Trophoblast cell (in vitro differentiated cells and primary cell): ENCODE measurements at regions not wholly inside any gene's neighbourhood (a gene's known extent, or its start where the extent isn't known, plus 50 kb on each side); places are given as distances from the start of the nearest gene placed in this dataset.
"Not testable (repeated sequence)": the region's sequence is repeated elsewhere in the genome, so short reads cannot be mapped to it uniquely, and the experiment has no call there.

Experiments used
- DNase-seq, 2 donors: peaks; one replicate each; pipeline ENCODE4 v3.0.0-alpha.2; 2016
- H2AFZ ChIP-seq: 2 replicates; pipeline ENCODE4 v1.6.1; 2013; ENCODE audit warnings: low read length, moderate library complexity, mild to moderate bottlenecking; ENCODE audit not compliant: insufficient read depth, poor library complexity
- H2AK5ac ChIP-seq: 2 replicates; pipeline ENCODE4 v1.6.1; 2013; ENCODE audit warnings: mild to moderate bottlenecking, low read length
- H2BK120ac ChIP-seq: 2 replicates; pipeline ENCODE4 v1.6.1; 2013; ENCODE audit warnings: low read length, mild to moderate bottlenecking, moderate library complexity; ENCODE audit not compliant: insufficient read depth, poor library complexity
- H2BK12ac ChIP-seq: 2 replicates; pipeline ENCODE4 v1.6.1; 2013; ENCODE audit warnings: mild to moderate bottlenecking, low read length, moderate library complexity
- H2BK5ac ChIP-seq: 2 replicates; pipeline ENCODE4 v1.6.1; 2013; ENCODE audit warnings: low read length, low read depth, moderate library complexity, mild to moderate bottlenecking; ENCODE audit not compliant: poor library complexity
- H3K14ac ChIP-seq: 2 replicates; pipeline ENCODE4 v1.6.1; 2013; ENCODE audit warnings: mild to moderate bottlenecking, low read length
- H3K18ac ChIP-seq: 2 replicates; pipeline ENCODE4 v1.6.1; 2013; ENCODE audit warnings: mild to moderate bottlenecking, low read length
- H3K23ac ChIP-seq: 2 replicates; pipeline ENCODE4 v1.6.1; 2013; ENCODE audit warnings: low read length
- H3K27ac ChIP-seq: 2 replicates; pipeline ENCODE4 v1.5.1; 2013; ENCODE audit warnings: low read depth, mild to moderate bottlenecking, inconsistent platforms, low read length, moderate library complexity
- H3K27me3 ChIP-seq: 2 replicates; pipeline ENCODE4 v1.6.1; 2013; ENCODE audit warnings: inconsistent platforms, mild to moderate bottlenecking, low read length, moderate library complexity; ENCODE audit not compliant: insufficient read depth
- H3K36me3 ChIP-seq, 2 experiments: 1 replicate in 1 of 2; 2 replicates in 1 of 2; pipeline ENCODE4 v1.6.1; 2013; ENCODE audit warnings: low read length in 2 of 2, mild to moderate bottlenecking in 2 of 2, moderate library complexity in 1 of 2; ENCODE audit not compliant: insufficient read depth in 2 of 2, control insufficient read depth in 1 of 2
- H3K4ac ChIP-seq: 2 replicates; pipeline ENCODE4 v1.6.1; 2013; ENCODE audit warnings: low read depth, mild to moderate bottlenecking, low read length, moderate library complexity
- H3K4me1 ChIP-seq, 2 experiments: 1 replicate in 1 of 2; 2 replicates in 1 of 2; pipeline ENCODE4 v1.6.1; 2013; ENCODE audit warnings: low read length in 2 of 2, mild to moderate bottlenecking in 2 of 2, moderate library complexity in 1 of 2; ENCODE audit not compliant: insufficient read depth in 2 of 2, control insufficient read depth in 1 of 2
- H3K4me2 ChIP-seq: 2 replicates; pipeline ENCODE4 v1.6.1; 2013; ENCODE audit warnings: inconsistent platforms, mild to moderate bottlenecking, low read length, moderate library complexity
- H3K4me3 ChIP-seq: 2 replicates; pipeline ENCODE4 v1.5.1; 2013; ENCODE audit warnings: mild to moderate bottlenecking, low read depth, low read length, inconsistent platforms
- H3K79me1 ChIP-seq: one replicate; pipeline ENCODE4 v1.6.1; 2013; ENCODE audit warnings: low read length
- H3K79me2 ChIP-seq: 2 replicates; pipeline ENCODE4 v1.6.1; 2013; ENCODE audit warnings: low read length, mild to moderate bottlenecking; ENCODE audit not compliant: control insufficient read depth, insufficient read depth, poor library complexity
- H3K9ac ChIP-seq: 2 replicates; pipeline ENCODE4 v1.6.1; 2013; ENCODE audit warnings: mild to moderate bottlenecking, low read length
- H3K9me3 ChIP-seq: 2 replicates; pipeline ENCODE4 v1.6.1; 2013; ENCODE audit warnings: low read depth, mild to moderate bottlenecking, control low read depth, inconsistent platforms, low read length; ENCODE audit not compliant: insufficient read depth
- H4K12ac ChIP-seq: 2 replicates; pipeline ENCODE4 v1.6.1; 2013; ENCODE audit warnings: low read depth, mild to moderate bottlenecking, low read length, moderate library complexity
- H4K8ac ChIP-seq: 2 replicates; pipeline ENCODE4 v1.6.1; 2013; ENCODE audit warnings: low read depth, mild to moderate bottlenecking, low read length, moderate library complexity
- H4K91ac ChIP-seq: one replicate; pipeline ENCODE4 v1.6.1; 2013; ENCODE audit warnings: low read depth, mild to moderate bottlenecking, low read length, moderate library complexity
- WGBS: extraction: QIAGEN DNeasy Blood & Tissue Kit; methylation state at CpG from one replicate; pipeline ENCODE4 v1.1.7; 2013; ENCODE audit warnings: missing lambda C conversion rate; ENCODE audit not compliant: insufficient read length, insufficient coverage; ENCODE audit errors: extremely low coverage; 5-methylcytosine and 5-hydroxymethylcytosine counted together

DNA sequence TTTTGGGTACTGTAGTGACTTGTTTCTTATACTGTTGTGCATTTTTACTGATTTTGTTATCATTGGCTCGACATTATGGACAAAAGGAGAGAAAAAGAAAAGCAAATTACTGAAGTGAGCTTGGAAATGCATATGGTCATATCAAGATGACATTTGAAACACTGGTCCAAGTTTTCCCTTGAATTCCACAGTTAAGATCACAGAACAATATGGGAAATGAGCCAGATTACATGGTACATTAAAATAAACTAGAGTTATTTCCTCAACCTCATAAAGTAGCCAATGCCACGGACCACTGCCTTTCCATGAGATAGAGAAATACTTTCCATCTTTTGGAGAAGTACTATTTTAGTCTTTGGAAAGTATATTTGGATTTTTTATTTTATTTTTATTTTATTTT lies 62.0 kb upstream of the SGPP2 start:
- Histone ChIP-seq H3K14ac (no peak overlapping the region), H3K18ac (no peak overlapping the region), H4K8ac (no peak overlapping the region), H2AFZ (no peak overlapping the region), H3K4ac (no peak overlapping the region), H2BK5ac (no peak overlapping the region), H3K4me3 (no peak overlapping the region), H4K91ac (no peak overlapping the region), H3K79me2 (no peaks in the 10 kb centered on the region), H2BK12ac (no peak overlapping the region), H3K23ac (no peak overlapping the region), H4K12ac (no peak overlapping the region), H2BK120ac (no peak overlapping the region), H3K36me3 (no peaks in the 10 kb centered on the region), H3K27ac (no peak overlapping the region), H2AK5ac (no peak overlapping the region), H3K4me2 (no peak overlapping the region), H3K9me3 (peaks cover 2% of the 10 kb centered on the region), H3K9ac (no peak overlapping the region), H3K27me3 (no peaks in the 10 kb centered on the region), H3K4me1 (no peaks in the 10 kb centered on the region), H3K79me1 (no peaks in the 10 kb centered on the region)
- DNase-seq, result no peak
- WGBS, result no CpG with 5 or more reads among the region's 2 CpGs

DNA sequence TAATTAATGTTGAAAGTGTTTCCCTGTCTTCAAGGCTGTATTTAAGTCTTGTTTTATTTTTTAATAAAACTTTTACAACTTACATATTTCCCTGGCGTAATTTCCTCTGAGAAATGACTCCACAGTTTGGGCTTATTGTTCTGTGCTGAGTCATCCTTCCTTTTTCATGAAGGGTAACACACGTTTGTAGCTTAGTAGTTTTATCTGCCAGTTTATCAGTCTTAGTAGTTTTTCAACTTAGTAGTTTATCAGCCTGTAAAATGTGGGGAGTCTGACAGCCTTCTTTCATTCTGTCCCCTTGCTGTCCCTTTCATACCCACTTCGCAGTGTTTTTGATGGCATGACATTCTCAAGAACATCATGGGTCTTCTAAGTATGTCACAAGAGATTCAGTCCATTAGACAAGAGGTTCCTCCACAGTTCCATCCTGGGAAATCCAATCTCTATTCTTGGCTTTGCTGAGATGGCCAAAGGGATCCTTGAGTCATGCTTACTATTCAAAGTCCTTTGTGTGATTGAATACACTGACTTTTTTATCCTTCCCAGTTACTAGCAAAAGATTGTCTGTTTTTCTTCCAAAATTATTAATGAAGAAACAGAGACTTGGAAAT lies 60.0 kb upstream of the SGPP2 start:
- WGBS, result no CpG with 5 or more reads among the region's 3 CpGs
- Histone ChIP-seq H3K9ac (no peak overlapping the region), H3K4me3 (no peak overlapping the region)

DNA sequence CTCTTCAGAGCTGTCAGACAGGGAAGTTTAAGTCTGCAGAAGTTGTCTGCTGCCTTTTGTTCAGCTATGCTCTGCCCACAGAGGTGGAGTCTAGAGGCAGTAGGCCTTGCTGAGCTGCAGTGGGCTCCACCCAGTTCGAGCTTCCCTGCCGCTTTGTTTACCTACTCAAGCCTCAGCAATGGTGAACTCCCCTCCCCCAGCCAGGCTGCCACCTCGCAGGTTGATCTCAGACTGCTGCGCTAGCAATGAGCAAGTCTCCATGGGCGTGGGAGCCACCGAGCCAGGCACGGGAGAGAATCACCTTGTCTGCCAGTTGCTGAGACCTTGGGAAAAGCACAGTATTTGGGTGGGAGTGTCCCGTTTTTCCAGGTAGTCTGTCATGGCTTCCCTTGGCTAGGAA lies 56.1 kb upstream of the SGPP2 start:
- not testable (repeated sequence) for H2BK12ac ChIP-seq, H3K18ac ChIP-seq, H4K12ac ChIP-seq, H3K9me3 ChIP-seq, H2AFZ ChIP-seq, H3K4ac ChIP-seq, DNase-seq, H3K9ac ChIP-seq, H3K4me2 ChIP-seq, H3K23ac ChIP-seq, H2AK5ac ChIP-seq, H3K27ac ChIP-seq, H3K79me1 ChIP-seq, H2BK5ac ChIP-seq, H3K79me2 ChIP-seq, H4K8ac ChIP-seq, H2BK120ac ChIP-seq, H3K27me3 ChIP-seq, H3K14ac ChIP-seq, H3K4me1 ChIP-seq, H3K4me3 ChIP-seq, H4K91ac ChIP-seq, H3K36me3 ChIP-seq
- WGBS, result no CpG with 5 or more reads among the region's 8 CpGs

More for the DNA sequence above, 60.0 kb upstream of the SGPP2 start:
- Histone ChIP-seq H3K27me3 (no peaks in the 10 kb centered on the region), H4K91ac (no peak overlapping the region), H3K36me3 (no peaks in the 10 kb centered on the region), H2AK5ac (no peak overlapping the region), H3K79me1 (no peaks in the 10 kb centered on the region), H3K4ac (no peak overlapping the region), H3K4me2 (no peak overlapping the region), H4K8ac (no peak overlapping the region), H3K18ac (no peak overlapping the region), H3K79me2 (no peaks in the 10 kb centered on the region), H3K9me3 (peaks cover 3% of the 10 kb centered on the region), H3K14ac (no peak overlapping the region), H4K12ac (no peak overlapping the region), H2AFZ (no peak overlapping the region), H2BK12ac (no peak overlapping the region), H3K23ac (no peak overlapping the region), H2BK5ac (no peak overlapping the region), H3K27ac (no peak overlapping the region), H2BK120ac (no peak overlapping the region), H3K4me1 (no peaks in the 10 kb centered on the region)
- no peak for DNase-seq

DNA sequence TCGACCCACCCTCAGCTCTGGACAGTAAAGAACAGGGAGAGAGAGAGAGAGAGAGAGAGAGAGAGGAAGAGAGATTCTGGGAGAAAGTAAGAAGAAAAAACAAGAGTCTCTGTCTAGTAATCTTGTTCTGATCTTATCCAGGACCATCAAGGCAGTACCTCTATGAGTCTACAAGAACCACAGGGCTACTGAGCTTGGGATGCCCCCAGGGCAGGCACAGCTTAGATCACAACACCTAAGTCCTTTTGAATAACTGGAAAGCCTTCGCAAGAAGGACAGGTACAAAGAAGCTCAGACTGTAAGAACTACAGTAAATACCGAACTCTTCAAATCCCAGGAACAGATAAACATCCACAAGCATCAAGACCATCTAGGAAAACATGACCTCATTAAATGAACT lies 51.4 kb upstream of the SGPP2 start:
- no CpG with 5 or more reads among the region's 3 CpGs for WGBS

More for the DNA sequence above, 51.4 kb upstream of the SGPP2 start:
- no peaks in the 10 kb centered on the region for H3K27me3 ChIP-seq
- H4K8ac ChIP-seq, result no peak overlapping the region
- H2BK5ac ChIP-seq, result no peak overlapping the region
- H2BK120ac ChIP-seq, result no peak overlapping the region
- DNase-seq, result peak; percentile 34 to 55
- H3K36me3 ChIP-seq, result no peaks in the 10 kb centered on the region
- H3K4me3 ChIP-seq, result no peak overlapping the region
- H3K4me2 ChIP-seq, result no peak overlapping the region
- H2BK12ac ChIP-seq, result no peak overlapping the region
- H3K4ac ChIP-seq, result no peak overlapping the region
- peaks cover 2% of the 10 kb centered on the region for H3K9me3 ChIP-seq
- no peaks in the 10 kb centered on the region for H3K79me2 ChIP-seq
- no peak overlapping the region for H2AFZ ChIP-seq
- no peaks in the 10 kb centered on the region for H3K79me1 ChIP-seq
- no peak overlapping the region for H3K23ac ChIP-seq
- no peak overlapping the region for H2AK5ac ChIP-seq
- no peak overlapping the region for H4K12ac ChIP-seq
- no peak overlapping the region for H3K9ac ChIP-seq
- H3K27ac ChIP-seq, result no peak overlapping the region
- peaks cover 0 to 3% of the 10 kb centered on the region in 2 experiments for H3K4me1 ChIP-seq
- no peak overlapping the region for H3K14ac ChIP-seq
- no peak overlapping the region for H4K91ac ChIP-seq
- H3K18ac ChIP-seq, result no peak overlapping the region
